Activated CD4-positive, alpha-beta T cell treated with anti-CD3 and anti-CD28 coated beads for 36 hours (primary cell): ENCODE measurements at regions not wholly inside any gene's neighbourhood (a gene's known extent, or its start where the extent isn't known, plus 50 kb on each side); places are given as distances from the start of the nearest gene placed in this dataset.

Experiments
- ATAC-seq: fragments of 200-7000 bp; cut with Tn5 transposase; one replicate; pipeline ENCODE4 v1.10.0; 2021; ENCODE audit warnings: mild to moderate bottlenecking, moderate library complexity
- CTCF ChIA-PET: fragments of 350-600 bp; sonication (Branson Sonifier 250); formaldehyde crosslinking; loops from one replicate; lab custom pipeline; 2021; ENCODE audit warnings: antibody characterized with exemption; lab: Charles Lee
- POLR2A ChIA-PET: fragments of 350-600 bp; sonication (Branson Sonifier 250); formaldehyde crosslinking; loops from one replicate; lab custom pipeline; 2021; ENCODE audit warnings: antibody characterized with exemption, inconsistent platforms; lab: Charles Lee
- DNase-seq: peaks from one replicate; pipeline ENCODE4 v3.0.0-alpha.2; 2020
- H3K27ac Mint-ChIP-seq: one replicate; pipeline ENCODE4 v1.8.0; 2021; ENCODE audit warnings: mixed read lengths
- H3K27me3 Mint-ChIP-seq: one replicate; pipeline ENCODE4 v1.8.0; 2021; ENCODE audit warnings: mixed read lengths
- H3K36me3 Mint-ChIP-seq: one replicate; pipeline ENCODE4 v1.8.0; 2021; ENCODE audit warnings: low read depth, mixed read lengths
- H3K4me1 Mint-ChIP-seq: one replicate; pipeline ENCODE4 v1.8.0; 2021; ENCODE audit warnings: mixed read lengths
- H3K4me3 Mint-ChIP-seq: one replicate; pipeline ENCODE4 v1.8.0; 2021; ENCODE audit warnings: mild to moderate bottlenecking, moderate library complexity, mixed read lengths
- H3K9me3 Mint-ChIP-seq: one replicate; pipeline ENCODE4 v1.8.0; 2021; ENCODE audit warnings: low read depth, mixed read lengths
- intact Hi-C, 2 experiments: fragments of 100-400 bp; cut with DNase I in 1 of 2; cut with micrococcal nuclease in 1 of 2; formaldehyde crosslinking; loops; one replicate each; pipeline versions ENCODE4 v1.14.2 to v1.15.1; 2022 to 2024; cut with DNase I, micrococcal nuclease

DNA sequence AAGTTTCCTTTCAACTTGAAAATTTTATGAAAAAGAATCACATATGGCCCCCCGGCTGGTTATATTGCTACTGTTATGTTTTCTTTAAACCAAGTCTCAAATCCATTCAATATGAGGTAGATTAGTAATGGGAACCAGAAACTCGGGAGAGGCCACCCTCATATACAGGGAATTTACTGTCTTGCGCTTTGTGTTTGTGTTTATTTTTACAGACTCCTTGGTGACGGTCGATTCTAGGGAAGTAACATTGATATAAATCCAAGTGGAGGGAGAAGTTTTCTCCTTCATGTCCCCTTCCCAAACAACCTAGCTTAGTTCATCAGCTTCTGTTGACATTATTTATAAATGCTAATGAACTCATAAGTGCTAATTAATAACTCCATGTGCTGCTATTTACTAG lies 163.5 kb upstream of the LMO4 start:
- H3K9me3 Mint-ChIP-seq: no peaks in the 10 kb centered on the region
- peaks cover 18% of the 10 kb centered on the region for H3K27me3 Mint-ChIP-seq
- DNase-seq (no peak), ATAC-seq (no peak)
- H3K4me1 Mint-ChIP-seq: no peaks in the 10 kb centered on the region
- H3K4me3 Mint-ChIP-seq: no peak overlapping the region
- CTCF ChIA-PET: interaction anchor here (0.7 kb wide), 1 partner anchor 92 kb away, joined by 4 read pairs; no protein-coding TSS in a partner anchor
- POLR2A ChIA-PET: no interaction called here
- no peak overlapping the region for H3K27ac Mint-ChIP-seq
- H3K36me3 Mint-ChIP-seq: no peaks in the 10 kb centered on the region
- intact Hi-C loops: no loop called here

GRCh38 chr1:87167157-87167789 lies 161.4 kb upstream of the LMO4 start:
- ATAC-seq: no peak
- H3K36me3 Mint-ChIP-seq: no peaks in the 10 kb centered on the region
- ChIA-PET POLR2A (no interaction called here), CTCF (interaction anchor here (0.7 kb wide), 2 partner anchors 411 to 741 kb away, joined by 3 read pairs; no protein-coding TSS in a partner anchor)
- peaks cover 18% of the 10 kb centered on the region for H3K27me3 Mint-ChIP-seq
- no peaks in the 10 kb centered on the region for H3K4me1 Mint-ChIP-seq
- intact Hi-C loops: no loop called here
- no peak overlapping the region for H3K4me3 Mint-ChIP-seq
- no peaks in the 10 kb centered on the region for H3K9me3 Mint-ChIP-seq
- DNase-seq: no peak
- no peak overlapping the region for H3K27ac Mint-ChIP-seq

GRCh38 chr1:87167848-87168525 lies 160.7 kb upstream of the LMO4 start:
- Mint-ChIP-seq H3K4me3 (no peak overlapping the region), H3K9me3 (no peaks in the 10 kb centered on the region), H3K27me3 (peaks cover 16% of the 10 kb centered on the region), H3K4me1 (no peaks in the 10 kb centered on the region), H3K36me3 (no peaks in the 10 kb centered on the region), H3K27ac (no peak overlapping the region)
- ATAC-seq: no peak
- intact Hi-C loops: no loop called here
- no peak for DNase-seq
- POLR2A ChIA-PET: no interaction called here
- CTCF ChIA-PET: interaction anchor here (0.7 kb wide), 1 partner anchor 741 kb away, joined by 3 read pairs; no protein-coding TSS in a partner anchor

DNA sequence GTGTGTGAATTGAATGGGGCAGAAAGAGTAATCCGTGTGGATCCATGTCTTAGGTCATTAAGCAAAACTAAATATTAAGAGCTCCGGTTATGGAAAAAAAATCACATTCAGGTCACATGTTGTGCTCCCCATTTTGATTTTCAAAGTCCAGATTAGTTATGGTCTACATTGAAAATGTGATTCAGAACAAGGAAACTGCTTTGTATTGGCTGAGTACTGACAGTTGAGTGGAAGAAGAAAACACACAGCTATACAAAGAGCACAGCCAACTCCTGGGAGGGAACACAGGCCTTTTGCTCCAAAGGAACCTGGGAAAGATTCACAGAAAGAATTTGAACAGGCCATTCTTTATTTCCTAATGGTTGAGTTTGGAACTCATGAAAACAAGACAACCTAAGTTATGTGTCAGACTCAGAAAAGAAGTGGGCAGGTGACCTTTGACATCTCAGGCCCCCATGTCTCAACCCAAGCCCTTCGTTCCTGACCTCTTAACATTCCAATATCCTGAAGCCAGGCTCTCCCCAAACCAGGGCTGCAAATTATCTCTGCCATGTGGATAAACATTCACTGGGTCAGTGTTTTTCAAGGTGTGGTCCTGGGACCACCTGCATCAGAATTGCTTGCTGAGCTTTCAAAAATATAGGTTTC lies 159.3 kb upstream of the LMO4 start:
- CTCF ChIA-PET: no interaction called here
- H3K9me3 Mint-ChIP-seq: no peaks in the 10 kb centered on the region
- H3K4me1 Mint-ChIP-seq: no peaks in the 10 kb centered on the region
- intact Hi-C loops: no loop called here
- no peaks in the 10 kb centered on the region for H3K36me3 Mint-ChIP-seq
- H3K27ac Mint-ChIP-seq: no peak overlapping the region
- POLR2A ChIA-PET: no interaction called here
- no peak overlapping the region for H3K4me3 Mint-ChIP-seq
- DNase-seq (no peak), ATAC-seq (no peak)
- H3K27me3 Mint-ChIP-seq: peaks cover 15% of the 10 kb centered on the region

DNA sequence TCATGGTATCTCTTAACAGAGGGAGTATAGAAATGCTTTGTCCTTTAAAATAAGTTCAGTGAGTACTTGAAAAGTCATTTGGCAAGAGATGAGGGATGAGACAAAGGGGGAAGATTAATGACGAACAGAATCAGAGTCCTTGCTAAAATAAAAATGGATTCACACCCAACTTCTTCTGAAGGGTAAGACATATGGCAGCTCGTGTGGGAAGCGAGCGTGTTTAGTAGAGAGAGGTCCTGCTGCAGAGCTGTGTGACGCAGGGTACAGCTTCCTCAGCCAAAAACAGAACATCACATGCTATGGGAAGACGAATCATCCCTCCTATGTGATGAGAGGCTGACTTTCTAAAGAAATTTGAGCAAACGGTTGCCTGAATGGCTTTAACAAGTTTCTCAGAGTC lies 158.5 kb upstream of the LMO4 start:
- ChIA-PET POLR2A (no interaction called here), CTCF (no interaction called here)
- Mint-ChIP-seq H3K27ac (no peak overlapping the region), H3K27me3 (peaks cover 17% of the 10 kb centered on the region), H3K4me3 (no peak overlapping the region), H3K9me3 (no peaks in the 10 kb centered on the region), H3K4me1 (no peaks in the 10 kb centered on the region), H3K36me3 (no peaks in the 10 kb centered on the region)
- intact Hi-C loops: no loop called here
- DNase-seq (no peak), ATAC-seq (no peak)

GRCh38 chr1:87170931-87171598 lies 157.6 kb upstream of the LMO4 start:
- Mint-ChIP-seq H3K36me3 (no peaks in the 10 kb centered on the region), H3K27ac (no peak overlapping the region), H3K4me3 (no peak overlapping the region), H3K4me1 (no peaks in the 10 kb centered on the region), H3K27me3 (peaks cover 11% of the 10 kb centered on the region), H3K9me3 (no peaks in the 10 kb centered on the region)
- CTCF ChIA-PET: no interaction called here
- ATAC-seq (no peak), DNase-seq (no peak)
- intact Hi-C loops: no loop called here
- POLR2A ChIA-PET: no interaction called here

DNA sequence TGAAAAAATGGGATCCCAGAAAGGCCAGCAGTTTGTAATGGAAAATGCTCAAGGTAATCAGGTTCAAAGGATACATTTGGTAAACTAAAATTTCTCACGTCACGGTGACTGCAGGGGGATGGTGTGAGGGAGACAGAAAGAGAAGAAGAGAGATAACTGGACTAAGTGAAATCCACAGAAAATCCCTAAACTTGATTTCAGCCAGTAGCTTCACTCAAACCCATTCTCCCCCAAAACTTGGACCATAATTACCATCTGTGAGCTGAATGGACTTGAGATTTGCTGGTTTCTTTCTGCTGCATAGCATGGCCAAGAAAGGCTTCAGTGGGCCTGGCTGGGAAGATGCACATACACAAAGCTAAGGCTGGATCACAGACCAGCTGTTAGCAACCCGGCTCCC lies 155.4 kb upstream of the LMO4 start:
- ATAC-seq (no peak), DNase-seq (no peak)
- POLR2A ChIA-PET: no interaction called here
- intact Hi-C loops: no loop called here
- H3K36me3 Mint-ChIP-seq: no peaks in the 10 kb centered on the region
- CTCF ChIA-PET: interaction anchor here (0.7 to 1.5 kb wide), 5 partner anchors 13 to 101 kb away, joined by 3 to 5 read pairs (median 4); no protein-coding TSS in a partner anchor
- peaks cover 13% of the 10 kb centered on the region for H3K27me3 Mint-ChIP-seq
- no peak overlapping the region for H3K4me3 Mint-ChIP-seq
- H3K9me3 Mint-ChIP-seq: no peaks in the 10 kb centered on the region
- H3K4me1 Mint-ChIP-seq: no peaks in the 10 kb centered on the region
- no peak overlapping the region for H3K27ac Mint-ChIP-seq

DNA sequence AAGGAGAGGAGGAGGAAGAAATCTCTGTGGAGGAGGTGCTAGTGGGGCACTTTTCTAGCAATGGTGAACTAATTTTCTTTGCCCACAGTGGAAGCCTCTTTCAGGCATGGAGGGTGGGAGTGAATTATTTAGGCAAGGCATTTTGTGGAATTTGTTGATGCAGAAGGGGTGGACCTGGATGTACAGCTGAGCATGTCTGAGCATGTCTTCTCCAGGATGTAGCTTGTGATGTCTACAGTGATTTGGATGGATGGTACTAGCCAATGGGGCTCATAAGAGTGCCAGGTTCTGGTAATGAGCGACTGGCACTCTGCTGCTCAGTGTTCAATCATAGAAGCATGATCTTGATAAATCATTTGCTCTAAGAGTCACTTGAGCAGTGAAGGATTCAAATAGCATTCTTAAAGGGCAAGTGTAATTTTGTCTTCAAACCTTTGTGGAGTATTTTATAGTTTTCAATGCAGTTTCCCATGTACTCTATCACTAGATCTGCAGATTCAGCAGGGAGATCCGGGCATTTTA lies 153.9 kb upstream of the LMO4 start:
- no peaks in the 10 kb centered on the region for H3K9me3 Mint-ChIP-seq
- POLR2A ChIA-PET: interaction anchor here (0.6 kb wide), 1 partner anchor 1018 kb away, joined by 4 read pairs; no protein-coding TSS in a partner anchor
- ATAC-seq: no peak
- no peak overlapping the region for H3K4me3 Mint-ChIP-seq
- intact Hi-C loops: no loop called here
- no peak for DNase-seq
- H3K27me3 Mint-ChIP-seq: peaks cover 17% of the 10 kb centered on the region
- H3K36me3 Mint-ChIP-seq: no peaks in the 10 kb centered on the region
- H3K4me1 Mint-ChIP-seq: no peaks in the 10 kb centered on the region
- CTCF ChIA-PET: no interaction called here
- no peak overlapping the region for H3K27ac Mint-ChIP-seq

- no peaks in the 10 kb centered on the region for H3K4me1 Mint-ChIP-seq
- H3K27me3 Mint-ChIP-seq: peaks cover 18% of the 10 kb centered on the region
- ChIA-PET CTCF (no interaction called here), POLR2A (no interaction called here)
- ATAC-seq (no peak), DNase-seq (no peak)
- H3K36me3 Mint-ChIP-seq: no peaks in the 10 kb centered on the region
- H3K9me3 Mint-ChIP-seq: no peaks in the 10 kb centered on the region
- no peak overlapping the region for H3K4me3 Mint-ChIP-seq
- intact Hi-C loops: no loop called here
- H3K27ac Mint-ChIP-seq: no peak overlapping the region
These were observed 152.6 kb upstream of the LMO4 start for GRCh38 chr1:87176087-87176486.

GRCh38 chr1:87176514-87176913 lies 152.2 kb upstream of the LMO4 start:
- Mint-ChIP-seq H3K27me3 (peaks cover 20% of the 10 kb centered on the region), H3K27ac (no peak overlapping the region), H3K9me3 (no peaks in the 10 kb centered on the region), H3K36me3 (no peaks in the 10 kb centered on the region), H3K4me3 (no peak overlapping the region), H3K4me1 (no peaks in the 10 kb centered on the region)
- intact Hi-C loops: no loop called here
- DNase-seq: no peak
- POLR2A ChIA-PET: no interaction called here
- CTCF ChIA-PET: no interaction called here
- no peak for ATAC-seq

GRCh38 chr1:87178441-87178840 lies 150.2 kb upstream of the LMO4 start:
- Mint-ChIP-seq H3K27me3 (peaks cover 22% of the 10 kb centered on the region), H3K36me3 (no peaks in the 10 kb centered on the region), H3K4me1 (no peaks in the 10 kb centered on the region), H3K9me3 (no peaks in the 10 kb centered on the region), H3K27ac (no peak overlapping the region), H3K4me3 (no peak overlapping the region)
- DNase-seq: no peak
- ATAC-seq: no peak
- POLR2A ChIA-PET: no interaction called here
- intact Hi-C loops: no loop called here
- CTCF ChIA-PET: no interaction called here
